Natural killer cell (primary cell): ENCODE measurements at regions not wholly inside any gene's neighbourhood (a gene's known extent, or its start where the extent isn't known, plus 50 kb on each side); places are given as distances from the start of the nearest gene placed in this dataset.

Source experiments
- ATAC-seq, 3 donors: fragments of 150-1000 bp in 2 of 3; fragments of 200-7000 bp in 1 of 3; cut with Tn5 transposase; 1 replicate in 1 of 3; 2 replicates in 2 of 3; pipeline ENCODE4 v1.10.0; 2021; ENCODE audit warnings: mild to moderate bottlenecking in 2 of 3, moderate library complexity in 2 of 3
- DNase-seq, 2 donors: peaks; one replicate each; pipeline versions ENCODE4 v3.0.0 to v3.0.0-alpha.2; 2013 to 2021; ENCODE audit warnings: mixed read lengths in 1 of 2
- H3K27ac ChIP-seq: one replicate; pipeline ENCODE4 v1.5.1; 2013; ENCODE audit warnings: mild to moderate bottlenecking, low read length
- H3K27me3 ChIP-seq: one replicate; pipeline ENCODE4 v1.6.1; 2013; ENCODE audit warnings: low read length; ENCODE audit not compliant: control insufficient read depth, insufficient read depth
- H3K36me3 ChIP-seq: one replicate; pipeline ENCODE4 v1.6.1; 2013; ENCODE audit warnings: low read length; ENCODE audit not compliant: control insufficient read depth, insufficient read depth
- H3K4me1 ChIP-seq: one replicate; pipeline ENCODE4 v1.6.1; 2013; ENCODE audit warnings: low read length; ENCODE audit not compliant: control insufficient read depth, insufficient read depth
- H3K4me3 ChIP-seq: one replicate; pipeline ENCODE4 v1.5.1; 2013; ENCODE audit warnings: low read length
- H3K9me3 ChIP-seq: one replicate; pipeline ENCODE4 v1.6.1; 2013; ENCODE audit warnings: low read length; ENCODE audit not compliant: control insufficient read depth, insufficient read depth
- H3K27ac Mint-ChIP-seq, 2 donors: one replicate each; pipeline ENCODE4 v1.8.0; 2022; ENCODE audit warnings: mild to moderate bottlenecking in 2 of 2, mixed read lengths in 2 of 2, moderate library complexity in 1 of 2
- H3K27me3 Mint-ChIP-seq, 2 donors: one replicate each; pipeline ENCODE4 v1.8.0; 2022; ENCODE audit warnings: low read depth in 2 of 2, mixed read lengths in 2 of 2
- H3K36me3 Mint-ChIP-seq: one replicate; pipeline ENCODE4 v1.8.0; 2022; ENCODE audit warnings: mixed read lengths
- H3K4me1 Mint-ChIP-seq, 2 donors: one replicate each; pipeline ENCODE4 v1.8.0; 2022; ENCODE audit warnings: mixed read lengths in 2 of 2
- H3K4me3 Mint-ChIP-seq: one replicate; pipeline ENCODE4 v1.8.0; 2022; ENCODE audit warnings: mild to moderate bottlenecking, moderate library complexity, mixed read lengths
- H3K9me3 Mint-ChIP-seq, 2 donors: one replicate each; pipeline ENCODE4 v1.8.0; 2022; ENCODE audit warnings: mixed read lengths in 2 of 2
- CTCF ChIP-seq: fragments of 200-600 bp; IDR thresholded peaks from one replicate; pipeline ENCODE4 v1.8.0; 2022; ENCODE audit warnings: antibody characterized with exemption
- WGBS: methylation state at CpG from one replicate; pipeline ENCODE4 v1.1.7; 2013; ENCODE audit warnings: missing lambda C conversion rate; ENCODE audit not compliant: insufficient coverage; 5-methylcytosine and 5-hydroxymethylcytosine counted together
- intact Hi-C: fragments of 100-400 bp; cut with micrococcal nuclease; formaldehyde crosslinking; loops from one replicate; pipeline ENCODE4 v1.14.2; 2022

DNA sequence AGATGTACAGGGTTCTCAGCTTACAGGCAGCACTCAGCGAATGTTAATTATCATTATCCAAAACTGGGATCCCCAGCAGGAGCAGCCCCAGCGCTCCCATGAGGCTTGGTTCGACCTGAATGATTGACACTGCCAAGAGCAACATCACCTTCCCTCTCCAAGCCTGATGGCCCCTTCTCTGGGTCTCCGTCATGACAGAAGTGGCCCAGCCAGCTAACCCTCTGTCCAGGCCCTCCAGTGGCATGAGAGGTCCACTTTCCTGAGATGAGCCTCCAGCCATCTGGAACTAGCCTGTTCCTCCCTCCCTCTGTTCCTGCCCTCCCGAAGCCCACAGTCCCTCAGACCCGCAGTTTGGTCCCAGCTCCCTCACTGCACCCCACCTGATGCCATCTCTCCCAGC lies 97.0 kb upstream of the RAB6C start:
- DNase-seq (no peak), ATAC-seq (no peak)
- Mint-ChIP-seq H3K27me3 (peaks cover 9 to 13% of the 10 kb centered on the region in 2 donors), H3K4me3 (no peak overlapping the region), H3K9me3 (no peaks in the 10 kb centered on the region), H3K27ac (no peak overlapping the region), H3K36me3 (no peaks in the 10 kb centered on the region), H3K4me1 (peaks cover 0 to 9% of the 10 kb centered on the region in 2 donors)
- intact Hi-C loops = no loop called here
- no peak for TF ChIP-seq CTCF
- no peak overlapping the region for H3K4me3 ChIP-seq
- WGBS = 88% methylated on average over 6 of the region's 6 CpGs
- H3K27ac ChIP-seq = no peak overlapping the region
- no peaks in the 10 kb centered on the region for H3K9me3 ChIP-seq
- H3K36me3 ChIP-seq = no peaks in the 10 kb centered on the region
- H3K27me3 ChIP-seq = no peaks in the 10 kb centered on the region
- peaks cover 6% of the 10 kb centered on the region for H3K4me1 ChIP-seq

- intact Hi-C loops = no loop called here
- H3K4me1 ChIP-seq = peaks cover 1% of the 10 kb centered on the region
- Mint-ChIP-seq H3K4me3 (no peak overlapping the region), H3K27ac (no peak overlapping the region), H3K36me3 (no peaks in the 10 kb centered on the region), H3K9me3 (no peaks in the 10 kb centered on the region), H3K4me1 (peaks cover 0 to 7% of the 10 kb centered on the region in 2 donors), H3K27me3 (peaks cover 13% of the 10 kb centered on the region in 2 donors)
- no peak overlapping the region for H3K4me3 ChIP-seq
- DNase-seq = no peak
- no peak overlapping the region for H3K27ac ChIP-seq
- H3K36me3 ChIP-seq = no peaks in the 10 kb centered on the region
- H3K27me3 ChIP-seq = no peaks in the 10 kb centered on the region
- ATAC-seq = no peak
- no peaks in the 10 kb centered on the region for H3K9me3 ChIP-seq
- WGBS = 91% methylated on average over 3 of the region's 3 CpGs
- TF ChIP-seq CTCF = no peak
Measured at GRCh38 chr2:129883121-129883520, 96.3 kb upstream of the RAB6C start.

DNA sequence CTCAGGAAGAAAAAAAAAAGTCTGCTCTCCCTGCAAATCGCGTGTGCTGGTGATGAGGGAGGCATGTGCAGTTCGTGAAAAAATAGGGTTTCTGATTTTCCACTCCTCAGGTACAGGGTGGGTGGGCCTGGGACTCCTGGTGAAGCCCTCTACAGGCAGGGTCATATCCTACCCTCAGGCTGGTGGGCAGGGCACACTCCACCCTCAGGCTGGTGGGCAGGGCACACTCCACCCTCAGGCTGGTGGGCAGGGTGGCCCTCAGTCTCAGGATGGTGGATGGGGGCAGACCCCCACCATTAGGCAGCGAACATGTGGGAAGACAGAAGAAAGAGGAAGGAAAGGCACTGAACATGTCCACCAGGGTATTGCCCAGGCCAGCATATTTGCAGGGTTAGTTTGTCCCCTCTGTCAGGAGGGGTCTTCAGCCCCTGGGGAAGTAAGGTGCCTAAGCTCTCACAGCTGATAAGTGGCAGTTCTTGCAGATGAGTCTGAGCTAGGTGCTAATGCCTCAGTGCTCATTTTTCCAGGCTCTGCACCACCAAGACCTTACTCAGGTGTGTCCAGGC lies 95.2 kb upstream of the RAB6C start:
- TF ChIP-seq CTCF = no peak
- Mint-ChIP-seq H3K27me3 (peaks cover 13 to 19% of the 10 kb centered on the region in 2 donors), H3K27ac (no peak overlapping the region), H3K36me3 (no peaks in the 10 kb centered on the region), H3K9me3 (no peaks in the 10 kb centered on the region), H3K4me3 (no peak overlapping the region), H3K4me1 (no peaks in the 10 kb centered on the region)
- Histone ChIP-seq H3K4me3 (no peak overlapping the region), H3K4me1 (no peaks in the 10 kb centered on the region), H3K27me3 (no peaks in the 10 kb centered on the region), H3K36me3 (no peaks in the 10 kb centered on the region), H3K9me3 (no peaks in the 10 kb centered on the region), H3K27ac (no peak overlapping the region)
- DNase-seq (no peak), ATAC-seq (no peak)
- intact Hi-C loops = no loop called here
- 90% methylated on average over 4 of the region's 4 CpGs for WGBS

DNA sequence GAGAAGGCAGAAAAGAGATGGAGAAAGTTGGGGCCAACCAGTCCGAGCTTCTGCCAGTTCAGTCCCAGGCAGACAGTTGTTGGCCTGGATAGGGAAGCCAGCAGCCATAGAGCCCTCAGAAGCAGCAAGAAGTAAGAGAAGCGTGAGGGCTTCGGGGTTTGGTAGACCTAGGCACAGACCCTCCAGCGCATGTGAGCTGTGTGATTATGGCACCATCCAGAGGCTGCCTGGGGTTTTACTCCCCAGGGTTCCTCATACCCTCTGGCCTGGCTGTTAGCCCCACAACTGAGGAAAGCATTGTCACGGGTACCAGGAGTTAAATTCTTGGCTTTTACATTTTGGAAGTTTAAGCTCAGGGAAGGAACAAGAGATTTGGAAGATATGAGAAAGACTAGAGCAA lies 93.7 kb upstream of the RAB6C start:
- H3K9me3 ChIP-seq = no peaks in the 10 kb centered on the region
- H3K36me3 ChIP-seq = no peaks in the 10 kb centered on the region
- ATAC-seq (no peak), DNase-seq (peak in 1 of 2 donors; percentile 20)
- no peaks in the 10 kb centered on the region for H3K27me3 ChIP-seq
- no peak overlapping the region for H3K4me3 ChIP-seq
- H3K4me1 Mint-ChIP-seq = no peaks in the 10 kb centered on the region
- H3K36me3 Mint-ChIP-seq = no peaks in the 10 kb centered on the region
- H3K4me1 ChIP-seq = no peaks in the 10 kb centered on the region
- no peaks in the 10 kb centered on the region for H3K9me3 Mint-ChIP-seq
- WGBS = 36% methylated on average over 5 of the region's 5 CpGs
- no peak overlapping the region for H3K27ac ChIP-seq
- H3K4me3 Mint-ChIP-seq = no peak overlapping the region
- peaks cover 13 to 26% of the 10 kb centered on the region in 2 donors for H3K27me3 Mint-ChIP-seq
- intact Hi-C loops = no loop called here
- H3K27ac Mint-ChIP-seq = no peak overlapping the region
- TF ChIP-seq CTCF = no peak
